Activated gamma-delta T cell treated with anti-CD3 and anti-CD28 coated beads, Interleukin-2, amount 50 U/mL, for 16 hours (primary cell): ENCODE measurements at regions not wholly inside any gene's neighbourhood (a gene's known extent, or its start where the extent isn't known, plus 50 kb on each side); places are given as distances from the start of the nearest gene placed in this dataset.

Source experiments
- DNase-seq: peaks from one replicate; pipeline ENCODE4 v3.0.0-alpha.2; 2020; ENCODE audit warnings: low read depth

DNA sequence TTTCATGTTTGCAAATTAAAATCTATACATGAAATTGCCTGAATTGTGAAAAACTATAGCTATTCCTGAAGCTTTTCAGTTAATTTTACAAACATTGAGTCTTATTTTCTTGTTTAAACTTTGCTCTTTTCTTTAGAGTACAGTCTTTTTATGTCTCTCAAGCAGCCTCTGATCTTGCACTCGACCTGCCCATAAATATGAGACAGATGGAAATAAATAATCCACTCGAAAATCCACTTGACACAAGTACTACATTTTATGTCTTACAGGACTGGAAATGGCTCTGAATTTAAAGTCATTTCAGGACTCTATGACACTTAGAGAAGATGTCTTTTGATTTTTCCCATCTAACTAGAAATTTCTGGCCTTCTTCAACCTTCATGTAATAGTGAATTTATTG is 283.8 kb downstream of the USP25 start:
- no peak for DNase-seq

- no peak for DNase-seq
Observed at GRCh38 chr21:16020878-16021277, 291.1 kb downstream of the USP25 start.

DNA sequence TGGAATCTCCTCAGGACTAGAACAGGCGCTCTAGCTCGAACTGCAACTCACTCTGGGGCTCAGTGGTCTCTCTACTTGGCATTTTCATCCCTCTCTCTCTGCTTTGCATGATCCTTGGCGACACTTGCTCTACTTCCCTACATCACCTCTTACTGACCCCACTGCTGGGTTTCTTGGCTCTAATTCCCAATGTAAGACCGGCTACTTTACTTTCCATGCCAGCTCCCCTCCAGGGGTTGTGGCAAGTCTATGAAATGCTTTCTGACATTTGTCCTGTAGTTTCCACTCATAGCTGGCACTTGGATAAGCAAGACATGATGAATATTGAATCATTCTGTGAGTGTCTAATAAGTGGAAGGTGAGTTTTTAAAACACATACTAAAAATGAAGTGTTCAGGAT is 292.3 kb downstream of the USP25 start:
- no peak for DNase-seq

DNA sequence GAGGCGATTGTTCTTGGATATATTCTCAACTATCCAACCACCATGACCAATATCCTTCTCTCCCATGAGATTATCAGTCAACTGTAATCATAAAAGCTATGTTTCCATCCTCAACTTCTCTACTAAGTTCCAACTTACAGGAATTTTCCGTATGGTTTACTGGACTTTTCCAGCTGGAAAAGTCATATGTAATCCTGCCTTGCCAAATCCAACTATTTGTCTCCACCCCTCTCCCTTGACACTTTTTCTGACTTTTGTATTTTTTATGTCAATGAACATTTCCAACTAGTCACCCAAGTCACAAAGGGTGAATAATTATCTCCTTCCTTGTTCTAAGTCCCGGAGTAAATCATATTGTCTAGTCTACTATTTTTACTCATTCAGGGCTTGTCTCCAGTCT is 293.1 kb downstream of the USP25 start:
- no peak for DNase-seq

DNA sequence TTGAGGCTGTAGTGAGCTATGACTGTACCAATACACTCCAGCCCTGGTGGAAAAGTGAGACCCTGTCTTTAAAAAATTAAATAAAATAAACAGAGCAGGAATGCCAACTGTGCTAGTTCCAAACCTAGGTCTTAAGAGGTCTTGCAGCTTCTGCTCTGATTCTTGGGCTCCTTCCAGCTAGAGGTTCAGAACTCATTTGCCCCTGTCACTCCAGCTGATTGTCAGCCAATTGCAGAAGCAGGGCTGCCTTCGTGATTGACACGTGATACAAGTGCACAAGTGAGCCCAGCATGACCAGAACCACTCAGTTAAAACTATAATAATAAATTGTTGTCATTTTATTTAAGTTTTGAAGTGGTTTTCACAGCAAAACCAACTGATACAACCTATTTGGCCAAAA is 298.4 kb downstream of the USP25 start:
- no peak for DNase-seq

DNA sequence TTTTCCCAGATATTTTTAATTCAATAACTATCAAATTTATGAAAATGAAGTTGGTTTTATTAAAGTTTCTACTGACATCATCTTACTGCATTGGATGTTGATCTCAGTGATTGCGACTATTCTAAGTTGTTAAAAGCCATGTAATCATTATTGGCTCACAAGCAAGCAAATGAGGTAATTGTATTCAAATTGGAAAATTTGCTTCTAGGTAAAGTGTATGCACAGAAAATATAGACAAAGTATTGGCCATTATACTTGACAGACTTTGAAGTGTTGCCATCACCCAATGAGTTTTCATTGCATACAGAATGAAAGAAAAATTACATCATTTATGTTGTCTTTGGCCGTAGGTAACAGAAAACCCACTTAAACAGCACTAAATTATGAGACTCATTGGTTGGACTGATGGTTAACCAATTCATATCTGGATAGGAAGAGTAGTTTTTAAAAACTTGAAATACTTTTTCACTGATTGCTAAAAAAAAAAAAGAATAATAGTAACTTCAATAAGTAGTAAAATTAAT is 299.2 kb downstream of the USP25 start:
- DNase-seq = no peak

DNA sequence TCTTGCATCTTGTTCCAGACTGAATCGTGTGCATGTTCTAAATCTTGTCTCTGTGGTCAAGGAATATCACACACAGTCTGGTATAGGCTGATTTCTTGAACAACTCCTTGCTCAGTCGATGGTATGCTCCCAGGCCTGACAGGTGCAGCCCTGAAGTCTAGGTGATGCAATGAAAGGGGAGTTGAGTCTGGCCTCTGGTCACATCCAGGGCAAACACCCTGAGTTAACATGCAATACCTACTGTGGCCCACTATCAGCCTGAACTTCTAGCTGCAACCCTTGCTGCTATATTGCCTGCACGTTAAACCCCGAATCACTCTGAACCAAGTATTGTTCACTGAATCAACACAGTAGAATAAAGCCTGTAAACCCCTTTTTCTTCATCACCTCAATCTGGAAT is 303.4 kb downstream of the USP25 start:
- no peak for DNase-seq

GRCh38 chr21:16034446-16035190 is 304.8 kb downstream of the USP25 start:
- DNase-seq = no peak

DNA sequence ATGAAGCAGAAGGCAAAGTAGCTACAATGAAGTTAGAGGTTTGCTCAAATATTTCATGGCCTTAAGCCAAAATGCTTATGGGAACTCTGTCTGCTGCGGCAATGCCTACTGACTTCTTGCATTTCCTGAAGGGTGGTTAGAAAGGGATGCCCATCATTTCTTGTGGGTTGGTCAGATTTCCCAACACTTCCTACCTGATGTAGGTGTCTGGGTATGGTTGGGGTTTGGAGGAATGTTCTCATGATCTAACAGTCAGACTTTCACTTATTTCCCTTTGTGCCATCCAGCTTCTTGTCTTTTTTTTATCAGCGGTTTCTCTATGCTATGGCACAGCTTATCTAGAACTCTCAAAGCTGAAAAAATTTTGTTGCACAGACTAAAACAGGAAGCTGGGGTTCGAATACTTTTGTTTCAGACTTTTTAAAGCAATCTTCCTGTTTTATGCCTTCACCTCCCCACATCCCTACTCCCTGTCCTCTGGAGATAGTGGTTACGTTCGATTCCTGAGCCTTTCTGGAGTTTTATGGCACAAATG is 307.7 kb downstream of the USP25 start:
- DNase-seq = no peak

- no peak for DNase-seq
Observed at GRCh38 chr21:16040601-16041000, 310.8 kb downstream of the USP25 start.

DNA sequence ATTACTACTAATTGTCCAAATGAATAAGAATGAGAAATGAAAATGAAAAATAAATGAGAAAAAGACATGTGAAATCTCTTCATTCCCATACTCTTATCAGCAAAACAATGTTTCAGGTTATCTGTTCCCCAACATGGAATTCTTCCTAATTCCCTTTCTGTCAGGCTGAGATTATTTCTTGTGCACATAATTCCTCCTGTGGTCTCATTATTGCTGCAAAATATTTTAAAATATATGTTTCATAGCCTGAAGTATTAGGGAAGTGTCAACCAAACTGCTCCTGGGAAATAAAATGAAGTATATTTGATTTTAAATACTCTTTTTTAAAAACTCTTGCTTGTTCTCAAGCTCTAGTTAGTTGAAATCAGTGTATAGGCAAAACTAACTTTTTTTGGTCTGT is 314.9 kb downstream of the USP25 start:
- no peak for DNase-seq

GRCh38 chr21:16046656-16047330 is 317.0 kb downstream of the USP25 start:
- DNase-seq = no peak

- DNase-seq = no peak
Observed at GRCh38 chr21:16047904-16048303, 318.1 kb downstream of the USP25 start.

- no peak for DNase-seq
Observed at GRCh38 chr21:16055014-16055413, 325.2 kb downstream of the USP25 start.

DNA sequence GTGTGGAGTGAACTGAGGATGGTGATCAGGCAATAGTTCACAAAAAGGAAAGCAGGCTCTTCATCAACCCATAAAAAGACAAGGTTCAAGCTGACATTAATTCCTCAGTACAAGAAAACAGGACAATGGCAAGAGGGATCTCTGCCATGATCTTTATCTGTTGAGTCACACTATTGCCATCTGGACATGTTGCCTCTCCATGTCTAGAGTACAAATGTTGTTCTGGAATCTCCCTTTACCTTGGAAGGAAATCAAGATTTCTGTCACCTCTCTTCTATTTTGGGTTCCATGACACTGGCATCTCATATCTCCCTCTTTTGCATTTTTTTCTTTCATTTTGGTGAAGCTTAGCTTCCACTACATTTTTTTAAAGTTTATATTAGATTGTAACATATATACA is 329.1 kb downstream of the USP25 start:
- DNase-seq = no peak

GRCh38 chr21:16059981-16060380 is 330.2 kb downstream of the USP25 start:
- no peak for DNase-seq

DNA sequence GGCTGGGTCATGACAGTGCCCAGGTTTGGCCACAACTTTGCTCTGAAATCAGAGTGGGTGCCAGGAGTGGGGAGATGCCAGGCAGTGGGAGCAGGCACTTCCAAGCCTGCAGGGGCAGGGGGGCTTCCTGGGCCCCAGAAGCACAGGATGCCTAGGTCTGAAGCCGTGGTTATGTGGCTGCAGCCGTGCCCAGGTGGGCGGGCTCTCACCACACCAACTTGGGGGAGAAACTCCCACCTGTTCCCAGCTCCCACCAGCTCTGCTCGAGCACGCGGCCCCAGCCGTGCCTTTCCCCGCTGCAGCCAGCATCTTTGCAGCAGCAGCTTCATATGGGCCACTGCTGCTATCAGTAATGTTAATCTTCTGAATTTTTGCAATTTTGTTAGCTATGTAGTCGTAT is 331.4 kb downstream of the USP25 start:
- no peak for DNase-seq

GRCh38 chr21:16069178-16070112 is 339.7 kb downstream of the USP25 start:
- DNase-seq = no peak

GRCh38 chr21:16070207-16070651 is 340.4 kb downstream of the USP25 start:
- DNase-seq = no peak

DNA sequence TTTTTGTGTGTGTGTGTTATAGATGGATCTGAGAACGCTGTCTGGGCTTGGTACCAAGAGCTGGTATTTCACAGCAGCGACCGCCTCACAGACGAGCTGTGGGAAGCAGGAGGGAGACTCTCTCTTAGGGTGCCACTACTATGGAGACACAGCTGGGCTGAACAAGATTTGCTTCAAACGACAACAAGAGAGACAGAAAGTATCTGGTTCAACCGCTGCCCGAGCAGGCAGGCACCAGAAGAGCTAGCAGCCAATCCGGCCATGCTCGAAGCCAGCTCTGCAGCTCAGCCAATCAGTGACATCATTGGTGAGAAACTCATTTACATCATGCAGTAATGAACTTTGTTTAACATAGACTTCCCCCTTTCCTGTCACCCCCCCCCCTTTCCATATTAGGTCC is 341.3 kb downstream of the USP25 start:
- DNase-seq = no peak

DNA sequence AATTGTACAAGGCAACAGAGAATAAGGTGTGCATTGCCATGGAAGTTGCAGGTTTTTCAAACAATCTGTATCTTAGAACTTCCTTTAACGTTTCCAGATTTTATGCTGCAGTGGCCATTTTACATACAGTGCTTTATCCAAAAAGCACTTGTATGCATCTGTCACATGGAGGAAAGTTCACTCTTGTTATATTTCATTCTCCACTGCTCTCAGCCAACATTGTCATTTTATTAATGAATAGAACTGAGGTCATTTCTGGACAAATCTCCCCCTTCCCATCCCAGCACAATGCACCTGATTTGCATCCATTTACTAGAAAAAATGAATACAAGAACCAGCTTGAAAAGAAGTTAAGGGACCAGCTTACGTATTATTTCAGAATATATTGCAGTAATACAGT is 342.0 kb downstream of the USP25 start:
- DNase-seq = no peak

GRCh38 chr21:16072221-16072620 is 342.4 kb downstream of the USP25 start:
- no peak for DNase-seq
